ENCODE measurements at regions not wholly inside any gene's neighbourhood (a gene's known extent, or its start where the extent isn't known, plus 50 kb on each side); places are given as distances from the start of the nearest gene placed in this dataset.

- no peak for DNase-seq (ENCODE audit: low spot score)
- no peak for TF ChIP-seq CTCF (IDR thresholded peaks at IDR 0.05; ENCODE audit: unreplicated experiment)
- Mint-ChIP-seq H3K27ac (ENCODE audit: unreplicated experiment) (no peak overlapping the region), H3K4me1 (ENCODE audit: unreplicated experiment) (peaks cover 4% of the 10 kb centered on the region), H3K36me3 (ENCODE audit: low read depth, unreplicated experiment) (no peaks in the 10 kb centered on the region), H3K9me3 (ENCODE audit: unreplicated experiment) (no peaks in the 10 kb centered on the region), H3K27me3 (ENCODE audit: unreplicated experiment) (no peaks in the 10 kb centered on the region), H3K4me3 (ENCODE audit: unreplicated experiment) (no peak overlapping the region)
Measured at GRCh38 chr19:32165141-32165540, 180.3 kb upstream of the ZNF507 start.

DNA sequence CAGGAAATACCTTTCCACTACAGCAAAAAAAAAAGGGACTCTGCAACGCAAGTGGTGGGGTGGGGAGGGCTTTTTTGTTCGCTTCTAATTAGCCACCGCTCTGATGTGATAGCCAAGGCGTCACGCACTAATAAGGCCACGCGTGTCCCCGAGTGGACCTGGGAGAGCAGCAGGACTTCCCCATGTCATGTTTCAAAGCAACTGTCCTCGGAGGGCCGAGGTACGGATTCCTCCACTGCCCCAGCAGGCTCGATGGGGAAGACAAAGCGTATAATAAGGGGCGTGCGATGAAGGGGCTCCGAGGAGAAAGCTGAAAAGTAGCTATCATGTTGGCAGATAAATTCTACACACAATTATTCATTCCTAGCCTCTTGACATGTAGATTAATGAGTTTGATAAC, 179.7 kb upstream of the ZNF507 start:
- no peak for TF ChIP-seq CTCF (IDR thresholded peaks at IDR 0.05; ENCODE audit: unreplicated experiment)
- Mint-ChIP-seq H3K4me3 (ENCODE audit: unreplicated experiment) (no peak overlapping the region), H3K27ac (ENCODE audit: unreplicated experiment) (no peak overlapping the region), H3K4me1 (ENCODE audit: unreplicated experiment) (peaks cover 4% of the 10 kb centered on the region), H3K36me3 (ENCODE audit: low read depth, unreplicated experiment) (no peaks in the 10 kb centered on the region), H3K27me3 (ENCODE audit: unreplicated experiment) (no peaks in the 10 kb centered on the region), H3K9me3 (ENCODE audit: unreplicated experiment) (no peaks in the 10 kb centered on the region)
- no peak for DNase-seq (ENCODE audit: low spot score)

DNA sequence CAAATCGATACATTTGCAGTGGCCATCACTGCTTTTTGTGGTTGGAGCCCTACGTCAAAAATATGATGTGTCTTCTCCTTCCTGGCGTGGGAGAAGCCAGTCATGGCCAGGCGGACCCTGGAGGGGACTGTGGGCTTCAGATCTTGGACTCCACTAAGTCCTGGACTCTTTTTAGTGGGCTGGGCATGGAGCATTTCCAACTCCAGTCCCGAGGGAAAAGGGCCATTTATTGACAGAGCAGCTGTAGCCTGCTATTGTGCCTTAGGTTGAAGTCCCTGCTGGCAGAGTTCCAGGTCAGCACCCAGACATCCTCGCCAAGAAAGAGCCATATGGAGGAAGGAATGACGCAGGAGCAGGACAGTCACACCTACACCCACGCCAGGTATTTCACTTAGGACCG, 179.2 kb upstream of the ZNF507 start:
- no peaks in the 10 kb centered on the region for H3K9me3 Mint-ChIP-seq (ENCODE audit: unreplicated experiment)
- peaks cover 6% of the 10 kb centered on the region for H3K4me1 Mint-ChIP-seq (ENCODE audit: unreplicated experiment)
- no peak for DNase-seq (ENCODE audit: low spot score)
- no peaks in the 10 kb centered on the region for H3K27me3 Mint-ChIP-seq (ENCODE audit: unreplicated experiment)
- TF ChIP-seq CTCF (IDR thresholded peaks at IDR 0.05; ENCODE audit: unreplicated experiment) = no peak
- no peak overlapping the region for H3K27ac Mint-ChIP-seq (ENCODE audit: unreplicated experiment)
- H3K36me3 Mint-ChIP-seq (ENCODE audit: low read depth, unreplicated experiment) = no peaks in the 10 kb centered on the region
- no peak overlapping the region for H3K4me3 Mint-ChIP-seq (ENCODE audit: unreplicated experiment)

GRCh38 chr19:32168111-32168510, 177.3 kb upstream of the ZNF507 start:
- TF ChIP-seq CTCF (IDR thresholded peaks at IDR 0.05; ENCODE audit: unreplicated experiment) = no peak
- no peak for DNase-seq (ENCODE audit: low spot score)
- H3K27ac Mint-ChIP-seq (ENCODE audit: unreplicated experiment) = no peak overlapping the region
- no peaks in the 10 kb centered on the region for H3K36me3 Mint-ChIP-seq (ENCODE audit: low read depth, unreplicated experiment)
- H3K27me3 Mint-ChIP-seq (ENCODE audit: unreplicated experiment) = no peaks in the 10 kb centered on the region
- peaks cover 23% of the 10 kb centered on the region for H3K4me1 Mint-ChIP-seq (ENCODE audit: unreplicated experiment)
- H3K9me3 Mint-ChIP-seq (ENCODE audit: unreplicated experiment) = no peaks in the 10 kb centered on the region
- no peak overlapping the region for H3K4me3 Mint-ChIP-seq (ENCODE audit: unreplicated experiment)

- H3K4me1 Mint-ChIP-seq (ENCODE audit: unreplicated experiment) = peaks cover 23% of the 10 kb centered on the region
- H3K27ac Mint-ChIP-seq (ENCODE audit: unreplicated experiment) = no peak overlapping the region
- H3K27me3 Mint-ChIP-seq (ENCODE audit: unreplicated experiment) = no peaks in the 10 kb centered on the region
- TF ChIP-seq CTCF (IDR thresholded peaks at IDR 0.05; ENCODE audit: unreplicated experiment) = no peak
- no peaks in the 10 kb centered on the region for H3K36me3 Mint-ChIP-seq (ENCODE audit: low read depth, unreplicated experiment)
- H3K9me3 Mint-ChIP-seq (ENCODE audit: unreplicated experiment) = no peaks in the 10 kb centered on the region
- H3K4me3 Mint-ChIP-seq (ENCODE audit: unreplicated experiment) = no peak overlapping the region
- no peak for DNase-seq (ENCODE audit: low spot score)
Measured at GRCh38 chr19:32168606-32169005, 176.8 kb upstream of the ZNF507 start.

Measured in endothelial cell (in vitro differentiated cells).